Loucy (cell line): ENCODE measurements at regions not wholly inside any gene's neighbourhood (a gene's known extent, or its start where the extent isn't known, plus 50 kb on each side); places are given as distances from the start of the nearest gene placed in this dataset.
"Not testable (repeated sequence)": the region's sequence is repeated elsewhere in the genome, so short reads cannot be mapped to it uniquely, and the experiment has no call there.

Experiments used
- EZH2phosphoT487 ChIP-seq: fragments of 200-600 bp; IDR thresholded peaks from 2 replicates; pipeline ENCODE4 v1.6.1; 2018; ENCODE audit warnings: antibody characterized with exemption, mild to moderate bottlenecking, moderate library complexity, borderline replicate concordance
- TF ChIP-seq, protein P1 (sequence below): fragments of 200-600 bp; sonication (generic); conservative IDR thresholded peaks from 2 replicates; pipeline ENCODE4 v1.5.1; 2014; ENCODE audit warnings: mild to moderate bottlenecking, antibody characterized with exemption, low read length

GRCh38 chr12:131601499-131601898, 109.4 kb upstream of the SFSWAP start:
- TF ChIP-seq, protein P1, sequence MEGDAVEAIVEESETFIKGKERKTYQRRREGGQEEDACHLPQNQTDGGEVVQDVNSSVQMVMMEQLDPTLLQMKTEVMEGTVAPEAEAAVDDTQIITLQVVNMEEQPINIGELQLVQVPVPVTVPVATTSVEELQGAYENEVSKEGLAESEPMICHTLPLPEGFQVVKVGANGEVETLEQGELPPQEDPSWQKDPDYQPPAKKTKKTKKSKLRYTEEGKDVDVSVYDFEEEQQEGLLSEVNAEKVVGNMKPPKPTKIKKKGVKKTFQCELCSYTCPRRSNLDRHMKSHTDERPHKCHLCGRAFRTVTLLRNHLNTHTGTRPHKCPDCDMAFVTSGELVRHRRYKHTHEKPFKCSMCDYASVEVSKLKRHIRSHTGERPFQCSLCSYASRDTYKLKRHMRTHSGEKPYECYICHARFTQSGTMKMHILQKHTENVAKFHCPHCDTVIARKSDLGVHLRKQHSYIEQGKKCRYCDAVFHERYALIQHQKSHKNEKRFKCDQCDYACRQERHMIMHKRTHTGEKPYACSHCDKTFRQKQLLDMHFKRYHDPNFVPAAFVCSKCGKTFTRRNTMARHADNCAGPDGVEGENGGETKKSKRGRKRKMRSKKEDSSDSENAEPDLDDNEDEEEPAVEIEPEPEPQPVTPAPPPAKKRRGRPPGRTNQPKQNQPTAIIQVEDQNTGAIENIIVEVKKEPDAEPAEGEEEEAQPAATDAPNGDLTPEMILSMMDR, result not testable (repeated sequence)
- TF ChIP-seq EZH2phosphoT487, result not testable (repeated sequence)
